ENCODE measurements at regions not wholly inside any gene's neighbourhood (a gene's known extent, or its start where the extent isn't known, plus 50 kb on each side); places are given as distances from the start of the nearest gene placed in this dataset.

GRCh38 chr13:74644229-74644628 is 510.0 kb upstream of the KLF12 start:
- no peak for DNase-seq

- no peak for DNase-seq
These were observed 507.4 kb upstream of the KLF12 start for GRCh38 chr13:74641586-74641985.

- DNase-seq = no peak
These were observed 499.5 kb upstream of the KLF12 start for GRCh38 chr13:74633734-74634133.

- no peak for DNase-seq
These were observed 495.8 kb upstream of the KLF12 start for GRCh38 chr13:74629985-74630384.

- no peak for DNase-seq
These were observed 491.3 kb upstream of the KLF12 start for GRCh38 chr13:74625541-74625940.

GRCh38 chr13:74623761-74624160 is 489.6 kb upstream of the KLF12 start:
- no peak for DNase-seq

- no peak for DNase-seq
These were observed 488.1 kb upstream of the KLF12 start for GRCh38 chr13:74622284-74622683.

GRCh38 chr13:74620711-74621110 is 486.5 kb upstream of the KLF12 start:
- no peak for DNase-seq

GRCh38 chr13:74620308-74620707 is 486.1 kb upstream of the KLF12 start:
- no peak for DNase-seq

- no peak for DNase-seq
These were observed 463.3 kb upstream of the KLF12 start for GRCh38 chr13:74597526-74597925.

GRCh38 chr13:74596691-74597090 is 462.5 kb upstream of the KLF12 start:
- no peak for DNase-seq

- no peak for DNase-seq
These were observed 459.5 kb upstream of the KLF12 start for GRCh38 chr13:74593688-74594087.

GRCh38 chr13:74586847-74587246 is 452.6 kb upstream of the KLF12 start:
- no peak for DNase-seq

GRCh38 chr13:74576420-74576819 is 442.2 kb upstream of the KLF12 start:
- DNase-seq = no peak

- DNase-seq = no peak
These were observed 441.5 kb upstream of the KLF12 start for GRCh38 chr13:74575729-74576125.

GRCh38 chr13:74574964-74575728 is 440.9 kb upstream of the KLF12 start:
- no peak for DNase-seq

GRCh38 chr13:74573654-74574053 is 439.4 kb upstream of the KLF12 start:
- DNase-seq = no peak

- no peak for DNase-seq
These were observed 437.6 kb upstream of the KLF12 start for GRCh38 chr13:74571811-74572210.

- DNase-seq = no peak
These were observed 436.6 kb upstream of the KLF12 start for GRCh38 chr13:74570834-74571233.

- DNase-seq = no peak
These were observed 435.8 kb upstream of the KLF12 start for GRCh38 chr13:74570046-74570445.

GRCh38 chr13:74569251-74569650 is 435.0 kb upstream of the KLF12 start:
- DNase-seq = no peak

- DNase-seq = no peak
These were observed 433.3 kb upstream of the KLF12 start for GRCh38 chr13:74567485-74567884.

- no peak for DNase-seq
These were observed 428.2 kb upstream of the KLF12 start for GRCh38 chr13:74562381-74562780.

GRCh38 chr13:74561155-74561554 is 427.0 kb upstream of the KLF12 start:
- no peak for DNase-seq

GRCh38 chr13:74560325-74560724 is 426.1 kb upstream of the KLF12 start:
- no peak for DNase-seq
